Embryonic facial prominence (tissue), 1 donor: ENCODE measurements at regions not wholly inside any gene's neighbourhood (a gene's known extent, or its start where the extent isn't known, plus 50 kb on each side); places are given as distances from the start of the nearest gene placed in this dataset.

ENCODE experiments used
- DNase-seq: peaks from one replicate; pipeline ENCODE4 v3.0.0-alpha.2; 2016; ENCODE audit errors: extremely low spot score

- no peak for DNase-seq
These were observed 122.1 kb upstream of the DYNLRB2 start for GRCh38 chr16:80418517-80419355.

GRCh38 chr16:80417706-80418271 lies 123.0 kb upstream of the DYNLRB2 start:
- no peak for DNase-seq

GRCh38 chr16:80408014-80408413 lies 132.8 kb upstream of the DYNLRB2 start:
- no peak for DNase-seq

- no peak for DNase-seq
These were observed 133.4 kb upstream of the DYNLRB2 start for GRCh38 chr16:80407265-80407987.

GRCh38 chr16:80404847-80405246 lies 135.9 kb upstream of the DYNLRB2 start:
- no peak for DNase-seq

- no peak for DNase-seq
These were observed 136.9 kb upstream of the DYNLRB2 start for GRCh38 chr16:80403894-80404293.

GRCh38 chr16:80390871-80391489 lies 149.8 kb upstream of the DYNLRB2 start:
- no peak for DNase-seq

GRCh38 chr16:80390046-80390445 lies 150.7 kb upstream of the DYNLRB2 start:
- no peak for DNase-seq

GRCh38 chr16:80389338-80389737 lies 151.5 kb upstream of the DYNLRB2 start:
- no peak for DNase-seq

GRCh38 chr16:80387318-80387921 lies 153.4 kb upstream of the DYNLRB2 start:
- DNase-seq, result no peak

- no peak for DNase-seq
These were observed 155.9 kb upstream of the DYNLRB2 start for GRCh38 chr16:80384862-80385261.

- DNase-seq, result no peak
These were observed 160.3 kb upstream of the DYNLRB2 start for GRCh38 chr16:80380514-80380913.

GRCh38 chr16:80377096-80377956 lies 163.5 kb upstream of the DYNLRB2 start:
- DNase-seq, result peak; percentile 53

GRCh38 chr16:80375973-80376372 lies 164.8 kb upstream of the DYNLRB2 start:
- no peak for DNase-seq

- no peak for DNase-seq
These were observed 165.3 kb upstream of the DYNLRB2 start for GRCh38 chr16:80375513-80375912.

GRCh38 chr16:80372341-80372740 lies 168.5 kb upstream of the DYNLRB2 start:
- no peak for DNase-seq

- peak; percentile 63 for DNase-seq
These were observed 171.4 kb upstream of the DYNLRB2 start for GRCh38 chr16:80369138-80369958.

- no peak for DNase-seq
These were observed 173.6 kb upstream of the DYNLRB2 start for GRCh38 chr16:80367037-80367658.

GRCh38 chr16:80366023-80366422 lies 174.8 kb upstream of the DYNLRB2 start:
- DNase-seq, result no peak

- no peak for DNase-seq
These were observed 178.0 kb upstream of the DYNLRB2 start for GRCh38 chr16:80362816-80363215.
